Left forelimb (tissue), 1 donor: ENCODE measurements at regions not wholly inside any gene's neighbourhood (a gene's known extent, or its start where the extent isn't known, plus 50 kb on each side); places are given as distances from the start of the nearest gene placed in this dataset.

Experiments
- DNase-seq: peaks from one replicate; pipeline ENCODE4 v3.0.0-alpha.2; 2018; ENCODE audit warnings: low spot score

GRCh38 chr3:34239875-34240274 is 441.4 kb downstream of the PDCD6IP start:
- no peak for DNase-seq

- DNase-seq: no peak
These were observed 449.0 kb downstream of the PDCD6IP start for GRCh38 chr3:34247401-34247800.

GRCh38 chr3:34248352-34248751 is 449.9 kb downstream of the PDCD6IP start:
- no peak for DNase-seq

- no peak for DNase-seq
These were observed 455.9 kb downstream of the PDCD6IP start for GRCh38 chr3:34254285-34254684.

GRCh38 chr3:34256021-34256420 is 457.6 kb downstream of the PDCD6IP start:
- no peak for DNase-seq

GRCh38 chr3:34256791-34257190 is 458.4 kb downstream of the PDCD6IP start:
- no peak for DNase-seq

- DNase-seq: no peak
These were observed 460.0 kb downstream of the PDCD6IP start for GRCh38 chr3:34258271-34258998.

GRCh38 chr3:34260271-34261000 is 462.0 kb downstream of the PDCD6IP start:
- no peak for DNase-seq

- DNase-seq: no peak
These were observed 462.6 kb downstream of the PDCD6IP start for GRCh38 chr3:34261001-34261385.

- DNase-seq: no peak
These were observed 464.7 kb downstream of the PDCD6IP start for GRCh38 chr3:34263101-34263621.

- no peak for DNase-seq
These were observed 466.1 kb downstream of the PDCD6IP start for GRCh38 chr3:34264337-34265041.

GRCh38 chr3:34267088-34267487 is 468.7 kb downstream of the PDCD6IP start:
- no peak for DNase-seq

- no peak for DNase-seq
These were observed 469.7 kb downstream of the PDCD6IP start for GRCh38 chr3:34268032-34268709.

GRCh38 chr3:34275811-34276210 is 477.4 kb downstream of the PDCD6IP start:
- DNase-seq: no peak

- DNase-seq: no peak
These were observed 477.9 kb downstream of the PDCD6IP start for GRCh38 chr3:34276342-34276741.

GRCh38 chr3:34277110-34277509 is 478.7 kb downstream of the PDCD6IP start:
- no peak for DNase-seq

GRCh38 chr3:34279901-34280300 is 481.5 kb downstream of the PDCD6IP start:
- no peak for DNase-seq

GRCh38 chr3:34283751-34284150 is 485.3 kb downstream of the PDCD6IP start:
- DNase-seq: no peak

GRCh38 chr3:34284959-34285826 is 486.8 kb downstream of the PDCD6IP start:
- DNase-seq: no peak

- DNase-seq: no peak
These were observed 487.4 kb downstream of the PDCD6IP start for GRCh38 chr3:34285827-34286188.

GRCh38 chr3:34292605-34293300 is 494.3 kb downstream of the PDCD6IP start:
- no peak for DNase-seq
